Epithelial cell of esophagus (primary cell): ENCODE measurements at regions not wholly inside any gene's neighbourhood (a gene's known extent, or its start where the extent isn't known, plus 50 kb on each side); places are given as distances from the start of the nearest gene placed in this dataset.

Experiments
- DNase-seq: peaks from one replicate; pipeline ENCODE4 v3.0.0; 2010; ENCODE audit warnings: low read depth
- H3K4me3 ChIP-seq: 2 replicates; pipeline ENCODE4 v1.5.1; 2011; ENCODE audit warnings: mild to moderate bottlenecking, low read length, control low read depth
- TF ChIP-seq, protein P1 (sequence below): IDR thresholded peaks from 2 replicates; pipeline ENCODE4 v1.5.1; 2011; ENCODE audit warnings: low read depth, mild to moderate bottlenecking, low read length, control low read depth, inconsistent platforms; ENCODE audit not compliant: insufficient read depth; ENCODE audit errors: missing control alignments

DNA sequence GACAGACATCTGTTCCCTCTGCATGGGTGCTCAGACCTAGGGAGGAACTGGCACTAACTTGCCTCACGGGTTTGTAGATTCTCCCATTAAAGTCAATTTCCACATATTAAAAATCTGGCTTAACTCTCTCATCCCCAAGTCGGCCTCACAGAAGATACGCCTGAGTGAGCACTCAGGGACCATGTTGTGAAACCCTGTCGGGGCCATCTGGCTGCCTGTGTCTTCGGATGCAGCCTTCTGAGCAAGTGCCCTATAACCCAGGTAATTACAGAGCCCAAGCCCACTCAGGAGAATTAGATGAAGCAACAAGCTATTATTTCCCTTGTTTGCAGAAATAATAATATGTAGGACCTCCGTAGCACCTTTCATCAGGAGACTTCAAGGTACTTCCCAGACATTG, 219.3 kb upstream of the GLI3 start:
- TF ChIP-seq, protein P1, sequence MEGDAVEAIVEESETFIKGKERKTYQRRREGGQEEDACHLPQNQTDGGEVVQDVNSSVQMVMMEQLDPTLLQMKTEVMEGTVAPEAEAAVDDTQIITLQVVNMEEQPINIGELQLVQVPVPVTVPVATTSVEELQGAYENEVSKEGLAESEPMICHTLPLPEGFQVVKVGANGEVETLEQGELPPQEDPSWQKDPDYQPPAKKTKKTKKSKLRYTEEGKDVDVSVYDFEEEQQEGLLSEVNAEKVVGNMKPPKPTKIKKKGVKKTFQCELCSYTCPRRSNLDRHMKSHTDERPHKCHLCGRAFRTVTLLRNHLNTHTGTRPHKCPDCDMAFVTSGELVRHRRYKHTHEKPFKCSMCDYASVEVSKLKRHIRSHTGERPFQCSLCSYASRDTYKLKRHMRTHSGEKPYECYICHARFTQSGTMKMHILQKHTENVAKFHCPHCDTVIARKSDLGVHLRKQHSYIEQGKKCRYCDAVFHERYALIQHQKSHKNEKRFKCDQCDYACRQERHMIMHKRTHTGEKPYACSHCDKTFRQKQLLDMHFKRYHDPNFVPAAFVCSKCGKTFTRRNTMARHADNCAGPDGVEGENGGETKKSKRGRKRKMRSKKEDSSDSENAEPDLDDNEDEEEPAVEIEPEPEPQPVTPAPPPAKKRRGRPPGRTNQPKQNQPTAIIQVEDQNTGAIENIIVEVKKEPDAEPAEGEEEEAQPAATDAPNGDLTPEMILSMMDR: no peak
- no peak overlapping the region for H3K4me3 ChIP-seq
- no peak for DNase-seq

DNA sequence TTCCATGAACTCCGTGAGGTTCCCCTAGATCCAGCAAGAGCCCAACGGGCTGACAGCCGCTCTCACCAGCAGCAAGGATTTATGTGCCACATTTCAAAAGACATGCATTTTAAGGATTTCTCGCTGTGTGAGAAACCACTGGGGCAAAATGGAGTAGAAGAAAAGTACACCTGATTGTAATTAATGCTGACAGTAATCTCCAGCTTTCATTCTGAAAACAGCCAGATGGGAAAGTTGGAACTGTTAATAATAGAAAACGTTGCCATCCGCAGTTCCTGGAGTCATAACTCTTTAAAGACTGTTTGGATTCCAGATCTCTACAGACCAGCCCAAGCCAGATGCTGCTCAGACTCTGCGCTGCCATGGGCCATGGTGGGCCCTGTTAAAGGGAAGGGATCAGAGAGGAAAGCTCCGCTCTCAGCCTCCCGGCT, 216.9 kb upstream of the GLI3 start:
- H3K4me3 ChIP-seq: no peak overlapping the region
- TF ChIP-seq, protein P1: no peak
- DNase-seq: no peak

DNA sequence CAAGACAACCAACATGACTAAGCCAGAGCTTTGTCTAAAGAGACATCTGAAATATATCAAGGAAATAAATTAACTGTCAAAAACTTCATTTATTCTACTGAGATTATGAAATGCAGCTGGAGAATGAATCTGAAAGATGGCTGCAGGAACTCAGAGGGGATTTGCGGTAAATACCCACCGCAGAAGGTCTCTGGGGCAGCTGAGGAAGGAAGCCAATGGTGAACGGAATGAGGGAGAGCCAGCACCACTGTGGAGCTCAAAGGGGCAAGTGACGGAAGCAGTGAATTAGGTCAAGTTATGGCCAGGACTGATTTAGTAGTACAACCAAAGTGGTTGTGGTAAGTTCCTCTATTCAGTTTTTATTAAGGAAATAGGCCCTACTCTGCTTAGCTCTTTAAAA, 215.3 kb upstream of the GLI3 start:
- no peak overlapping the region for H3K4me3 ChIP-seq
- DNase-seq: no peak
- TF ChIP-seq, protein P1: no peak

DNA sequence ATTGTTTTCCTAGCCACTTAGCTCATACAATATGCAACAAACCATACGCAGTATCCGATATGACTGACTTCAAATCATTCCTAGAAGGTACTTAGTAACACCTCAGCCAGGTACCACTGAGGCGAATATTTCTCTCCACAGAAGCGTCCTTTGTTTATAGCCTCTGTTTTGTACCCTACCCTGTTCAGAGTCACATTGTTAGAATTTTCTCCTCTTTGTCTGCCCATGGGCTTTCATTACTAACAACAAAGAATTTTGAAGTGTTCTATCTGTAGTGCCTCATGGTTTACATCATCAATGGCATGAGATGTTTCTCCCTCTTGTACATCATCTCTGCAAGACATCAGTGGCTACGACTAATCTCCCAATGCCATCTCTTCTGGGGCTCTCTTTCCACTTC, 212.4 kb upstream of the GLI3 start:
- TF ChIP-seq, protein P1: no peak
- H3K4me3 ChIP-seq: no peak overlapping the region
- no peak for DNase-seq

DNA sequence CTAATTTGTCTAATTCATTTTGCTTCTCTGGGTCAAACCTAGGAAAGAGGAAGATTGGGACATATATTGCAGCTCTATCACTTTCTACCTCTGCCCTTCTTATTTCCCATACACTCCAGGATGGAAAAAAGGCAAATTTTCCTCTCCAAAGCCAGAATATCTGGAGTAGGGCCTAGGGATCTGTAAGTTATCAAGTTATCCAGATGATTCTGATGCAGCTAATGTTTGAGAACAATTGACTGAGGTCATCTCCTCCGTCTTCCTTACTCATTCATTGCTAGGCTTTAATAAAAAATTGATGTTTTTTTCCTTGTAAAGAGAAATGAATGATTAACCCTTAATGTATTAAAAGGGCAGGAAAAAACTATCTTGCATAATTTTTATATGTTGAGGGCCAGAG, 211.9 kb upstream of the GLI3 start:
- TF ChIP-seq, protein P1: no peak
- DNase-seq: no peak

DNA sequence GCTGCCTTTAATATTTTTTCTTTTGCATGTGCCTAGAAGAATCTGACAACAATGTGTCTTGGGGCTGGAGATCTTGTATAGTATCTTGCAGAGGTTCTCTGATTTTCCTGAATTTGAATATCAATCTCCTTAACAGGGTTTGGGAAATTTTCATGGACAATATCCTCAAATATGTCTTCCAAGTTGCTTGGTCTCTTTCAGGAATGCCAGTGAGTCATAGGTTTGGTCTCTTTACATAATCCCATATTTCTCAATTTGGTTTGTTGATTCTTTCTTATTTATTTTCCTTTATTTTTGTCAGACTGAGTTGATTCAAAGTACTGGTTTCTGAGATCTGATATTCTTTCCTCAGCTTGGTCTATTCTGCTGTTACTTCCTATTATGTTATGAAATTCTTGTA, 208.7 kb upstream of the GLI3 start:
- TF ChIP-seq, protein P1: no peak
- no peak overlapping the region for H3K4me3 ChIP-seq
- DNase-seq: peak; percentile 55

More for the DNA sequence above, 211.9 kb upstream of the GLI3 start:
- H3K4me3 ChIP-seq: no peak overlapping the region

DNA sequence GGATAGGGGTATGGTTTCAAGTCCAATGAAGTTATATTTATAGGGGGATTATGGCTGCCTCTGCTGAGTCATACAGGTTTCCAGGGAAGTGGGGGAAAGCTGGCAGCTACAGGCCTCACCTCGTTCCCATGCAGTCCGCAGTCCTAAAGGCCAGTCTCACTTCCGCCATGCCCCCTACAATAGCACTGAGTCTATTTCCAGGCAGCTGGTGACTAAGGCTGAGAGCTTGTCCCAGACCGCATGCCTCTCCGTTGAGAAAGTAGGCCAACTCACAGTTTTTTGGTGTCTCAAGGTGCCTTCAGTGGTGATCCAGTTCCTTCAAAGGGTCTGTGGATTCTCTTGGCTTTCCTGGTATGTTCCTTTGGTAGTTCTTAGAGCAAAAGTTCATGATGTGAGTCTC, 203.9 kb upstream of the GLI3 start:
- TF ChIP-seq, protein P1: no peak
- DNase-seq: peak; percentile 7
- H3K4me3 ChIP-seq: no peak overlapping the region
